DMS114 treated with DMSO at 0.1 percent for 48 hours (cell line): ENCODE measurements at regions not wholly inside any gene's neighbourhood (a gene's known extent, or its start where the extent isn't known, plus 50 kb on each side); places are given as distances from the start of the nearest gene placed in this dataset.

ENCODE experiments used
- DNase-seq: peaks from one replicate; lab custom pipeline; 2025; ENCODE audit not compliant: unreplicated experiment; lab: John Stamatoyannopoulos, UW

DNA sequence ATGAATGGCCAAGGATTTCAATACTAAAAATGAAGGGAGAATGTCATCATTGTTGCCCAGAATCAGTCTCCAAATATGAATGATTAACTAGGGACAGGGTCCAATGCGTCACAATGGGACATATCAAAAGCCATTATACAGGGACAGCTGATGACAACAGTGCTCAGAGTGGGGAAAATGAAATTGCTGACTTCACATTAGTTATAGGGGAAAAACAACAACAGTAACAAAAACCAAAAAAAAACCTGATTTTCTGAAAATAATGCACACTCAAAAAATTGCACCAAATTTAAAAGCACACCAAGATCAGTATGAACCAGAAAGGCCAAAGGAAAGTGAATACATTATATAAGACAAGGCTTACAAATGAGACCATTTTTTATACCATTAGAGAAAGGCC is 353.2 kb upstream of the SOX5 start:
- DNase-seq = no peak

DNA sequence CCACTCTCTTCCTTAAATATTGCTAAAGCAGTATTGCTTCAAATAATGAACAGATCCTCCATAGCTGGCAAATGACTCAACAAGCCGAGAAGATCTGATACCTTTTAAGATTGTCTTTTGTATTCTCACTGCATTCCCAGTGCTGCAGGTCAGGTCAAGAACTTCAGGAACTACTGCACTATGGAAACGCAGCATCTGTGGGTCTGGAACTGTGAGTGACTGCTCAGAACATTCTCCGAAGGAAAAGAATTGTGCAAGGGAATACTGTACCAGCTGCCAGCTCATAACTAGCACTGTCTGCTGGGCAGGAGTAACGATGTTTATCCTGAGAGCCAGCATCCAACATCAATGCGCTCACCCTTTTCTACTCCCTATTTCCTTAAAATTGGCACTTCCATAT is 348.0 kb upstream of the SOX5 start:
- DNase-seq = no peak

DNA sequence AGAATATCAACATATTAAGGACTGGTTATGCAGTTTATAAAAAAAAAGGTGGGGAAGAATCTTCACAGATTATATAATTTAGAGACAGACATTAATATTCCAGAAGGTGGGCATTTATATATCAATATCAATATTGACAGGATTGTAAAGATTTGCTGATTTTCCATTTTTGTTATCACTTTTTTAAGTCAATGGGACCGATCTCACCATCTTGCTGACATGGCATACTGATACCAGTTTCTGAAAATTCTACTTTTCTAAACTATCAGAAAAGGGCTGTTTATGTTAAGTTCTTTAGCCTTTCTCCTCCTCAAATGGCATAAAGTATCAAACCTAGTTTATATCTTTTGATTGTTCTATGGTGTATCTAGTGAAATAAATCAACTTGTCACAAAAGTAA is 344.1 kb upstream of the SOX5 start:
- DNase-seq = no peak

DNA sequence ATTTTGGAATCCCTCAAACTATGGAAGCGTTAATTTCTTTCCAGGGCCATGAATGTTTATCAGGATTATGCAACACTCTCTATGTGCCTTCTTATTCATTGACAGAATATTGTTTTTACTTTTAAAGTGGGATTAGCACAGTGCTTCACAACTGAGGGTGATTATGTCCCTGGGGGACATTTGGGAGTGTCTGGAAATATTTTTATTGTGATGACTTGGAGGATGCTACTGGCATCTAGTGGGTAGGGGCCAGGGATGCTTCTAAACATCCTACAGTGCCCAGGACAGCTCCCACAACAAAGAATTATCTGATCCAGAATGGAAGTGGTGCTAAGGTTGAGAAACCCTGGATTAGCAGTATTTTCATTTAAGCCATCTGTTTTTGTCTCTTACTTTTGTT is 338.5 kb upstream of the SOX5 start:
- no peak for DNase-seq

- DNase-seq = no peak
Observed at GRCh38 chr12:24285448-24285847, 336.0 kb upstream of the SOX5 start.

DNA sequence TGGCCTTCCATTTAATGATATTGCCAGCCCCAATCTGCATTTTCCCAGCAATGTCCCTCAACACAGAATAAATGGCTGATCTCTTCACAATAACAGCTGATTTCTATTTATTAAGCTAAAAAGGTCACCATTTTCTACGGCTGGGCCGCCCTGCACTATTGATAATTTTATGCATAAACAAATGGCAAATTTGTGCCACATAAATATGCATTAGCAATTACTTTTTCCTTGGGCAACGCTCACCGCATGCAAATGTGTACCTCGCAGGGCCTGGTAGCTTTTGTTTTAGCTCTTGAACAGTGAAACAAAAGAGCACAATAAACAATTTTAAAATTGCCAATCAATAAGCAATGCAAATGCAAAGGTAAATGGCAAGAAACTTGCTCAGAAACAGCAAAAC is 331.9 kb upstream of the SOX5 start:
- no peak for DNase-seq

DNA sequence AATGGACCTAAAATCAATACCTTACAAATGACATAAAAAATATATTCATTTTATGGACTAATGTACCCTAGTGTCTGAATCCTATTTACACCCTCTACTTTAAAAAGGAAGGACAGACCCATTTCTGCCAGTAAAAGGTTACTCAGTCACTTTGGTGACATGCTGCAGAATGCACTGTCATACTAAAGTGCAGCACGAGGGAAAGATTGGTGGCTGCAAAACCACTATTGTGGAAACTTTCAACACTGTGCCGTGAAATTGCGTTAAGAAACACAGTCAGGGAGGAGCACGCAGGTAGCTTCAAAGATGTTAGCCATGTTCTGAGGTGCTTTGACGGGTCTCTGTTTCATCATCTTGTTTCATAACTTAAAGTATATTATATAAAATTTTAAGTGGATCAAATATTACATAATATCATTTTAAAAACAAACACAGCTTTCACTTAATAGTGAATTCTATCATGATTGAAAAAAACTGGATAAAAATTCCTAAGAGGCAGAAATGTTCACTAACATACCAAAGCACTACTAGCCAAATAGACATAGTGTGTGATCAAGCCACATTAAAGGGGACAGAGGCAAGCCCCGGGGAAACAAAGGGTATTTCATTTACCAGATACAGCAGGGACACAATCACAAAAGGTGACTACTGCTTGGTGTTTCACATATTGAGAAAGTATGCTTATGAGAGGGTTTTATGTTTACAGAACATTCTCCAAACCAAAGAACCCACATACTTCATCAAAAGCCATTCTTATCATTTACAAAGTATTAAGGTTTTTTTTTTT is 330.8 kb upstream of the SOX5 start:
- no peak for DNase-seq

- DNase-seq = no peak
Observed at GRCh38 chr12:24278832-24279231, 329.4 kb upstream of the SOX5 start.

- no peak for DNase-seq
Observed at GRCh38 chr12:24270965-24271364, 321.5 kb upstream of the SOX5 start.

DNA sequence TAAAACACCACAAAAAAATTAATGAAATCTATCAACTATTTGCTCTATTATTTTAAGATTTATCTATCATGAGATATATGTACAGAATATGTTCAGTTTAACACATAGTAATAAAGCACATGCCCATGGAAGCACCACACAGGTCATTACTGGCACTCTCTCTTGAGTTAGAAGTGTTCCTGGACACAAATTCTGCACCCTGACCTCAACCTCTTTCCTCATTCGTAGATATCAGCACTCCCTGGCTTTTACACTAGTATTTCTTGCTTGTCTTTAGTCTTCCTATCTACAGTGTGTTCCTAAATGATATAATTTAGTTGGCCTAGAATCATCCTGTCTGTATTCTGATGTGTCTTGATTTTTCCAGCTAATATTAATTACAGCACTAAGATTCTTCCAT is 321.0 kb upstream of the SOX5 start:
- DNase-seq = no peak

DNA sequence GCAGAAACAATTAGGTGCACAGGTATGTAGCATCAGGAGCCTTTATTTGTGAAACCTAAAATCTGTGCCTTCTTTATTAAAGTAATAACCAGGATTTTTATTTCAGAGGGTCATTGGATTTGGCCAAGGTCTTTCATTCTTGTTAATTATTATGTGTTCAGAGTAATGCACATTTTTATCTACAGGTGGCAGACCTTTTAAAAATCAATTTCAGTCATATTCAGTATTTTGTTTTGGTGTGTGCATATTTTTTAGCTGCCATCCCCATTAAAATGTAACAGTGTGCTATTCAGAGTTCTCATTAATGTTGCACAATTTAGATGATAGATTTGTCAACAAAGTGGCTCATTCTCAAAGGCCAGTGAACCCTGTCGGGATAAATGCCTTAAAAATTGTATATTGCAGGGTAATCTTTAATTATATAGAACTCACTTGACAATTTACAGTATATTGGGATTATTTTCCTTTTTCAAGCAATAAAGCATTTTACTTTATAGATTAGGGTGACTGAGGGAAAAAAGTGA is 319.3 kb upstream of the SOX5 start:
- no peak for DNase-seq

- DNase-seq = no peak
Observed at GRCh38 chr12:24266982-24267381, 317.5 kb upstream of the SOX5 start.

DNA sequence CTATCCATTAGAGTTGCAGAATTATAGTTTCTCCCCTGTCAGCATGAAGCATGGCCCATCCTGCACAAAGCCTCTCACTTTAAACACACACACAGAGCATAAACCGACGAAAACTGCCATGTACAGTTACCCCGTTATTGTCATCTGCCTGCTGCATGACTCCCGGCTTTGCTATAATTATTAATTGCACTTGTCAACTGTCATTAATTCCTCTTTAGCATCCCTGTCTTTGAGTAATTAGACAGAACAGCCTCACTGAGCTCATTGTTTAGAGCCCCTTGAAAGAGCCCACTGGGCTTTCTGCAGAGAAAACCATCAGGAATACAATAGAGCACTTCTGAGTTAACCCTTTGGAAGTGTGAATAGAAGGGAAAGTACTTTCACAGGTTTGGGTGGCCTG is 307.2 kb upstream of the SOX5 start:
- DNase-seq = no peak

GRCh38 chr12:24255920-24256665 is 306.6 kb upstream of the SOX5 start:
- DNase-seq = no peak

- no peak for DNase-seq
Observed at GRCh38 chr12:24252602-24253001, 303.1 kb upstream of the SOX5 start.

- DNase-seq = no peak
Observed at GRCh38 chr12:24246934-24247333, 297.5 kb upstream of the SOX5 start.

DNA sequence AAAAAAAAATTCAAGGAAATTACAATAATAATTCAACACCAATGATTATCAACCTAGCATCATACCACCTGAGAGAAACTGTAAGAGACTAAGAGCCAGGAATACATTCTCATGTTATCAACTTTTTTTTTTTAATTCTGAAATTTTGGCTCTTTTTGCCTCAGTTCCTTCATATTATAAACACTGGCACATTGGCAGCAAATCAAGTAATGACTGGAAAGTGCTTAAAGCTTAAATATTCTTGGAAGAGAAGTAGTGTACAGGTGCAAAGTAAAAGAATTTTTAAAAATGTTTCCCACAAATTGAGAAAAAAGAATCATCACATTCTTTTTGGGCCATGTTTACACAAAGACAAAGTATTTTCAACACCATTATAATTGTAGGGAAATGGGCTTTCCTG is 296.9 kb upstream of the SOX5 start:
- no peak for DNase-seq

DNA sequence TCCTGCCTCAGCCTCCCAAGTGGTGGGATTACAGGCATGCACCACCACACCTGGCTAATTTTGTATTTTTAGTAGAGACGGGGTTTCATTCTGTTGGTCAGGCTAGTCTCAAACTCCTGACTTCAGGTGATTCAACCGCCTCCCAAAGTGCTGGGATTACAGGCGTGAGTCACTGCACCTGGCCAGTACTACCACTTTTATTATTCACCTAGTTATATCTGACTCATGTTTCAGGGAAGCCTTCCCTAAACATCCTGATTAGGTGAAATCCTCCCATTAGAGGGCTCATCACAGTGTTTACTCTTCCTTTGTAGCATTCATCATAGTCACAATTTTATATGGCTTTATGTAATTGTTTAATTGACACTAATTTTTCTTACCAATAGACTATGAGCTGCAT is 295.3 kb upstream of the SOX5 start:
- no peak for DNase-seq

- no peak for DNase-seq
Observed at GRCh38 chr12:24244231-24244630, 294.8 kb upstream of the SOX5 start.

DNA sequence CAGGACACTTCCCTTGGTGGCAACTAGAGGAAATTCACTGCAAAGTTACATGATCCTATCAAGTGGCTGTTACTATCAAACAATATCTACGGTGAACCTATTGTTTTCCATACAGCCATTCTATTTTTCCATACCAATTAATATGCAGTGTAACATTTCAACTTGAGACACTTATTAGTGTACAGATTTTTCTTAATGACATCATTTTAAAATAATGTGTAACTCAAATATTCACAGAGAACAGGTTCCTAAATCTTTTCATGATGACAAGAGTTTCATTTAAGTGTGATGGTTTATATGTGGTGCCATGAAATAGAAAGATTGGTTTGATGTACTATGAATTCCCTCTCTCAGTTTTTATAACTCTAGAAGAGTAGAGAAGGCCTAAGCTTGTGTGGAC is 291.2 kb upstream of the SOX5 start:
- DNase-seq = no peak

DNA sequence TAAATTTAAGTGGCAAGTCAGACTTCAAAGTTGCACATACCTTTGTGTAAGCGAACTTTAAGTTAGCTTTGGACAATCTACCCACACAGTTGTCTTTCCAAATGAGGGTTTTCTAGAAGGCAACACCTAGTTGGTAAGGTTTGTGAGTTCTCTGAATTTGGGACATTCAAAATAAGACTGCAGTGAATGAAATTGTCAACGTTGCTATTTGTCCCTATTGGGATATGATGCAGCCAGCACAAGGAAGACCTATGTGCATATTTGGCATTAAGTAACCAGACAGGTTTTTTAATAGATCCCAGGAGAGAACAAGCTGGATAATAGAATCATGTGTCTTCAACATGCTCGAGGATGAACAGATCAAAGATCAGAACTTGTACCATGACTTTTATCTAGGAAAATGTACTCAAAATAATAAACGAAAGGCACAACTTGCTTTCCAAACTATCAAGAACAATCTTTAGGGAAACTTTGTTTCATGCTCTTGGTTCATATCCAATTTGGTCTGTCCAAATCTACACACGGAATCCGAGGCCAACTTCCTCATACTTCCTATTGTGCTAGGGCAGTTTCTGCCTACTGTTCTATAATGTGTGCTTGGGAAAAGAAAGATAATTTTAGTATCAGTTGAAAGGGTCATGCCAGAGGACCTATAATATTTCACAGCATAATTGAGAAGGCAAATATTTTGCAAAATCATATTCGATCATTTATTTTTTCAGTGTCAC is 284.2 kb upstream of the SOX5 start:
- no peak for DNase-seq

GRCh38 chr12:24232531-24232930 is 283.1 kb upstream of the SOX5 start:
- no peak for DNase-seq
